ENCODE measurements at regions not wholly inside any gene's neighbourhood (a gene's known extent, or its start where the extent isn't known, plus 50 kb on each side); places are given as distances from the start of the nearest gene placed in this dataset.

- Histone ChIP-seq H3K4me1 (ENCODE audit: control insufficient read depth, insufficient read depth, low read length) (no peaks in the 10 kb centered on the region), H2BK5ac (ENCODE audit: low read depth, low read length, poor library complexity, severe bottlenecking) (no peak overlapping the region), H3K4me3 (ENCODE audit: insufficient read depth, low read depth, low read length) (no peak overlapping the region), H3K4ac (ENCODE audit: low read depth, low read length) (no peak overlapping the region), H2AK9ac (replicated peaks; ENCODE audit: low read depth, low read length, poor library complexity) (no peak overlapping the region), H3K9me3 (ENCODE audit: control insufficient read depth, insufficient read depth, low read length) (no peaks in the 10 kb centered on the region), H2BK120ac (ENCODE audit: low read depth, low read length) (no peak overlapping the region), H3K79me1 (ENCODE audit: low read depth in 1 of 2, low read length in 2 of 2) (no peaks in the 10 kb centered on the region), H3K36me3 (ENCODE audit: control insufficient read depth, insufficient read depth, low read length) (no peaks in the 10 kb centered on the region), H3K27me3 (ENCODE audit: control insufficient read depth, insufficient read depth, low read length) (no peaks in the 10 kb centered on the region), H3K27ac (ENCODE audit: insufficient read depth, low read length) (no peak overlapping the region), H3K14ac (replicated peaks; ENCODE audit: low read depth, low read length) (no peak overlapping the region), H2BK20ac (ENCODE audit: low read depth, low read length) (no peak overlapping the region), H3K4me2 (ENCODE audit: low read depth, low read length) (no peak overlapping the region), H2AFZ (replicated peaks; ENCODE audit: low read length, poor library complexity) (no peak overlapping the region), H4K5ac (ENCODE audit: low read depth, low read length) (no peak overlapping the region), H3K9ac (ENCODE audit: low read depth, low read length) (no peak overlapping the region), H3K9me1 (ENCODE audit: insufficient read depth, low read length) (no peaks in the 10 kb centered on the region), H3K18ac (ENCODE audit: low read depth, low read length) (no peak overlapping the region), H3K23ac (ENCODE audit: low read depth, low read length) (no peak overlapping the region), H4K8ac (ENCODE audit: low read depth in 2 of 2, low read length in 2 of 2) (no peak overlapping the region), H2AK5ac (ENCODE audit: low read depth, low read length) (no peak overlapping the region), H3K56ac (ENCODE audit: extremely low read depth, insufficient read depth, low read length) (no peak overlapping the region), H2BK15ac (ENCODE audit: low read depth, low read length) (no peak overlapping the region), H4K20me1 (ENCODE audit: insufficient read depth, low read length) (no peaks in the 10 kb centered on the region), H4K91ac (ENCODE audit: insufficient read depth, low read depth, low read length) (no peak overlapping the region)
- CTCF ChIA-PET = no interaction called here
- dilution Hi-C loops (cut with HindIII; ENCODE audit: low sequenced_read_pairs, unreplicated experiment) = no loop called here
- intact Hi-C loops (cut with micrococcal nuclease) = no loop called here
- POLR2A ChIA-PET (ENCODE audit: unreplicated experiment) = no interaction called here
- 88% methylated on average over 4 of the region's 4 CpGs; no CpG with 5 or more reads in 1 of the 2 experiments for WGBS, 2 experiments (ENCODE audit: extremely low coverage in 2 of 2, insufficient read length in 1 of 2)
- no peak for TF ChIP-seq MAFK (IDR thresholded peaks at IDR 0.05; ENCODE audit: low read depth, low read length)
- no peak for TF ChIP-seq USF2 (IDR thresholded peaks at IDR 0.05; ENCODE audit: low read depth, low read length)
- TF ChIP-seq CTCF (conservative IDR thresholded peaks at IDR 0.05; ENCODE audit: low read depth, low read length) = no peak
- no peak for TF ChIP-seq ELK1 (IDR thresholded peaks at IDR 0.05; ENCODE audit: borderline replicate concordance, low read depth, low read length)
- no peak for TF ChIP-seq BHLHE40 (IDR thresholded peaks at IDR 0.05; ENCODE audit: low read depth, low read length)
- no peak for TF ChIP-seq MAZ (IDR thresholded peaks at IDR 0.05; ENCODE audit: borderline replicate concordance, low read depth, low read length)
- no peak for TF ChIP-seq RCOR1 (IDR thresholded peaks at IDR 0.05; ENCODE audit: insufficient replicate concordance, low read length)
- TF ChIP-seq NFE2L2 (IDR thresholded peaks at IDR 0.05; ENCODE audit: low read depth, low read length) = no peak
- no peak for TF ChIP-seq RFX5 (IDR thresholded peaks at IDR 0.05; ENCODE audit: low read depth, low read length)
- no peak for TF ChIP-seq POLR2A (IDR thresholded peaks at IDR 0.05; ENCODE audit: low read depth, low read length)
- no peak for TF ChIP-seq FOS (IDR thresholded peaks at IDR 0.05; ENCODE audit: low read depth, low read length)
- TF ChIP-seq RAD21 (IDR thresholded peaks at IDR 0.05; ENCODE audit: low read length) = no peak
- DNase-seq (no peak), ATAC-seq (ENCODE audit: low read depth) (no peak)
- in situ Hi-C loops (cut with MboI; ENCODE audit: low sequenced_read_pairs) = no loop called here
- BruUV-seq (replicated peaks) = no TSS peak
Observed at GRCh38 chr10:10854725-10855124, 162.9 kb upstream of the CELF2 start.

Data from IMR-90 (cell line).